Mammary epithelial cell (primary cell): ENCODE measurements at regions not wholly inside any gene's neighbourhood (a gene's known extent, or its start where the extent isn't known, plus 50 kb on each side); places are given as distances from the start of the nearest gene placed in this dataset.

Experiments used
- CTCF ChIP-seq, 2 donors: IDR thresholded peaks in 1 of 2; conservative IDR thresholded peaks in 1 of 2; 2 replicates each; pipeline ENCODE4 v1.5.1; 2011 to 2012; ENCODE audit warnings: inconsistent platforms in 2 of 2, low read length in 2 of 2, mild to moderate bottlenecking in 2 of 2, control low read depth in 1 of 2, low read depth in 1 of 2; ENCODE audit not compliant: insufficient read depth in 1 of 2; ENCODE audit errors: extremely low read depth in 1 of 2
- EZH2 ChIP-seq: IDR thresholded peaks from 2 replicates; pipeline ENCODE4 v1.6.1; 2012; ENCODE audit warnings: low read length, inconsistent platforms, borderline replicate concordance

DNA sequence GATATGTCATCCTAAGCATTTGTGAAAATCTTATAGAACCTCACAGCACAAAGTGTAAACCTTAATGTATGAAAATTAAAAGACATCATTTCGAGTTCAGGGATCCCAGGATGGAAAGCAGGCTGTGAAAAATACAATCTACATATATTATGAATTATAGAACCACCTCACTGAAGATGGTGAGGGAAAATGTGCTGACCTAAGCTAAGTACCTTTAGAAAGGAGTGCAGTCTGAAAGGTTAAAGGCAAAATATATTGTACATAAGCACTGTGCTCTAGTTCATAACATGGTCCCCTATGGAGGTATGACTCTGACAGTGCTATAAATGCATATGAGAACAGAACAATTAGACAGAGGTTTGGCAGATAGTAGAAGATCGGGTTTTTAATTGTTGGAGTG lies 368.6 kb downstream of the TMA16 start:
- no peak for TF ChIP-seq CTCF (conservative IDR thresholded peaks at IDR 0.05 in 1 of 2, IDR thresholded peaks at IDR 0.05 in 1 of 2; ENCODE audit: extremely low read depth in 1 of 2, insufficient read depth in 1 of 2, low read depth in 1 of 2, low read length in 2 of 2)
- TF ChIP-seq EZH2 = no peak
